SK-N-SH (cell line): ENCODE measurements at regions not wholly inside any gene's neighbourhood (a gene's known extent, or its start where the extent isn't known, plus 50 kb on each side); places are given as distances from the start of the nearest gene placed in this dataset.

ENCODE experiments used
- CHD2 ChIP-seq: fragments of 150-350 bp; IDR thresholded peaks from 2 replicates; pipeline ENCODE4 v1.6.1; 2018; ENCODE audit warnings: low read length; ENCODE audit not compliant: partially characterized antibody
- EP300 ChIP-seq, 2 experiments: IDR thresholded peaks; 2 replicates each; pipeline versions ENCODE4 v1.4.0 to v1.6.1; 2012; ENCODE audit warnings: borderline replicate concordance in 1 of 2, low read depth in 1 of 2, low read length in 1 of 2
- GABPA ChIP-seq: IDR thresholded peaks from 2 replicates; pipeline ENCODE4 v1.4.0; 2012; ENCODE audit warnings: low read depth, mild to moderate bottlenecking
- NRF1 ChIP-seq: IDR thresholded peaks from 2 replicates; pipeline ENCODE4 v1.6.1; 2012; ENCODE audit warnings: low read depth, mild to moderate bottlenecking, low read length
- POLR2AphosphoS5 ChIP-seq: IDR thresholded peaks from 2 replicates; pipeline ENCODE4 v1.6.1; 2012; ENCODE audit warnings: low read depth, low read length
- REST ChIP-seq: IDR thresholded peaks from 2 replicates; pipeline ENCODE4 v1.6.1; 2012; ENCODE audit warnings: mild to moderate bottlenecking, low read depth, low read length, moderate library complexity
- YY1 ChIP-seq: IDR thresholded peaks from 2 replicates; pipeline ENCODE4 v1.4.0; 2012; ENCODE audit warnings: low read depth, mild to moderate bottlenecking
- ZBTB33 ChIP-seq: IDR thresholded peaks from 2 replicates; pipeline ENCODE4 v1.4.0; 2012; ENCODE audit warnings: low read depth, borderline replicate concordance
- TF ChIP-seq, protein P1 (sequence below): fragments of 150-350 bp; IDR thresholded peaks from 2 replicates; pipeline ENCODE4 v1.6.1; 2017; ENCODE audit warnings: antibody characterized with exemption, low read length, low read depth, borderline replicate concordance
- TF ChIP-seq, protein P2 (sequence below): fragments of 200-600 bp; sonication (generic); IDR thresholded peaks from 2 replicates; pipeline ENCODE4 v1.6.1; 2017; ENCODE audit warnings: antibody characterized with exemption, mild to moderate bottlenecking, moderate library complexity
- TF ChIP-seq, protein P3 (sequence below): IDR thresholded peaks from 2 replicates; pipeline ENCODE4 v1.4.0; 2012; ENCODE audit warnings: low read depth

- TF ChIP-seq REST (no peak), POLR2AphosphoS5 (no peak), GABPA (no peak), CHD2 (no peak), NRF1 (no peak), EP300 (IDR thresholded peaks at IDR 0.05; ENCODE audit: borderline replicate concordance in 1 of 2, low read depth in 1 of 2, low read length in 1 of 2) (no peak), ZBTB33 (no peak), YY1 (no peak)
- TF ChIP-seq, protein P1, sequence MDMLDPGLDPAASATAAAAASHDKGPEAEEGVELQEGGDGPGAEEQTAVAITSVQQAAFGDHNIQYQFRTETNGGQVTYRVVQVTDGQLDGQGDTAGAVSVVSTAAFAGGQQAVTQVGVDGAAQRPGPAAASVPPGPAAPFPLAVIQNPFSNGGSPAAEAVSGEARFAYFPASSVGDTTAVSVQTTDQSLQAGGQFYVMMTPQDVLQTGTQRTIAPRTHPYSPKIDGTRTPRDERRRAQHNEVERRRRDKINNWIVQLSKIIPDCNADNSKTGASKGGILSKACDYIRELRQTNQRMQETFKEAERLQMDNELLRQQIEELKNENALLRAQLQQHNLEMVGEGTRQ, result no peak
- TF ChIP-seq, protein P2, sequence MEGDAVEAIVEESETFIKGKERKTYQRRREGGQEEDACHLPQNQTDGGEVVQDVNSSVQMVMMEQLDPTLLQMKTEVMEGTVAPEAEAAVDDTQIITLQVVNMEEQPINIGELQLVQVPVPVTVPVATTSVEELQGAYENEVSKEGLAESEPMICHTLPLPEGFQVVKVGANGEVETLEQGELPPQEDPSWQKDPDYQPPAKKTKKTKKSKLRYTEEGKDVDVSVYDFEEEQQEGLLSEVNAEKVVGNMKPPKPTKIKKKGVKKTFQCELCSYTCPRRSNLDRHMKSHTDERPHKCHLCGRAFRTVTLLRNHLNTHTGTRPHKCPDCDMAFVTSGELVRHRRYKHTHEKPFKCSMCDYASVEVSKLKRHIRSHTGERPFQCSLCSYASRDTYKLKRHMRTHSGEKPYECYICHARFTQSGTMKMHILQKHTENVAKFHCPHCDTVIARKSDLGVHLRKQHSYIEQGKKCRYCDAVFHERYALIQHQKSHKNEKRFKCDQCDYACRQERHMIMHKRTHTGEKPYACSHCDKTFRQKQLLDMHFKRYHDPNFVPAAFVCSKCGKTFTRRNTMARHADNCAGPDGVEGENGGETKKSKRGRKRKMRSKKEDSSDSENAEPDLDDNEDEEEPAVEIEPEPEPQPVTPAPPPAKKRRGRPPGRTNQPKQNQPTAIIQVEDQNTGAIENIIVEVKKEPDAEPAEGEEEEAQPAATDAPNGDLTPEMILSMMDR, result no peak
- TF ChIP-seq, protein P3, sequence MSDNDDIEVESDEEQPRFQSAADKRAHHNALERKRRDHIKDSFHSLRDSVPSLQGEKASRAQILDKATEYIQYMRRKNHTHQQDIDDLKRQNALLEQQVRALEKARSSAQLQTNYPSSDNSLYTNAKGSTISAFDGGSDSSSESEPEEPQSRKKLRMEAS, result no peak
These were observed 555.3 kb upstream of the CELF2 start for GRCh38 chr10:10462151-10462941.
